ENCODE measurements at regions not wholly inside any gene's neighbourhood (a gene's known extent, or its start where the extent isn't known, plus 50 kb on each side); places are given as distances from the start of the nearest gene placed in this dataset.

DNA sequence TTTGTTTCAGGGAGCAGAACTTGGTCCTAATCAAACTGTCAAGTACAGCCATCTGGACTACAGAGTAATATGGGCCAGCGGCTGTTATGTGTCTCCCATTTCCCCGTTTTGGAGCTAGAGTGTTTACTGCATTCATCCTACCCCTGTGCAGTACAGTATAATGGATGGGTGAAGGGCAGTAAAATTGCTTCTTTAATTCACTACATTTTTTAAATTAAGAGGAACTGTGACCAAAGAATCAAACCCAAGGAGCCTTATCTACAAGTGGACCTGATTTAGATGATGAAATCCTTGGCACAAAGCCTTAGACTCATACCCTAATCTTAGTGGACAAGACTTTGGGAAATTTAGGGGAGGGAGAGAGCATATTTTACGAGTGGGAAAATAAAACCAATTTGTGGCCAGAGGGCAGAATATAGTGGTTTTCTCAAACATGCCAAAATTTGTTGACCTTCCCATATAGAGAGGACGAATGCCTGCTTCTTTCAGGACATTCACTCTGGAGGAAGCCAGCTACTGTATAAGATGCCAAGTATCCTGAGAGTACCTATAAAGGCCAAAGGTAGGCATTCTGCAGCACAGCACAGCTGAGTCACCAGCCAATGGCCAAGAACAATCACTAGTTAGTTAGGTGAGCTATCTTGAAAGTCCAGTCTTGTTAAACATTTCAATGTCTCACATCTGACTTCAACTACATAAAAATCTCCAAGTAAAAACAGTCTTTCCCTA, 253.8 kb upstream of the KCNIP4 start:
- no peaks in the 10 kb centered on the region for H3K36me3 Mint-ChIP-seq (ENCODE audit: low read depth)
- peaks cover 3% of the 10 kb centered on the region for H3K9me3 Mint-ChIP-seq
- intact Hi-C loops (cut with micrococcal nuclease) = no loop called here
- H3K27ac Mint-ChIP-seq = no peak overlapping the region
- H3K4me3 Mint-ChIP-seq = no peak overlapping the region
- H3K27me3 Mint-ChIP-seq = no peaks in the 10 kb centered on the region
- DNase-seq = no peak
- no peaks in the 10 kb centered on the region for H3K4me1 Mint-ChIP-seq

DNA sequence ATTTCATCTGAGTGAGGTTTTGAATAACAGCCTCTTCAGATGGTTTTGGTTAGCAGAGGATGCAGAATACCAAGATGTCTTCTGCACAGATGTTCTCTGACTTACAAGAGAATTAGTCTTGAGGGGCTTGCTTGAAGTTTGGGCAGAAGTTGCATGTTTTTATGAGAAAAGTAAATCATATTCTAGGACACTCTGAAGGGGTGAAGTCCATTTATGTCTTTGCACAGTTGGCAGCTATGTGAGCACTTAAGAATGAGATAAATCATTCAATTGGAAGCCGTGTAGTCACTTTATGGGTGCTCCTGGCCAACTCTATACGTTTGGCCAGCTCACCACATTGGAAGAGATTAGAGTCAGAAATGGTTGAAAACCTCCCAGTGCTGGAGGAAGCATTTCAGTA, 252.7 kb upstream of the KCNIP4 start:
- Mint-ChIP-seq H3K27me3 (no peaks in the 10 kb centered on the region), H3K9me3 (peaks cover 3% of the 10 kb centered on the region), H3K4me1 (no peaks in the 10 kb centered on the region), H3K27ac (no peak overlapping the region), H3K4me3 (no peak overlapping the region), H3K36me3 (ENCODE audit: low read depth) (no peaks in the 10 kb centered on the region)
- DNase-seq = no peak
- intact Hi-C loops (cut with micrococcal nuclease) = no loop called here

DNA sequence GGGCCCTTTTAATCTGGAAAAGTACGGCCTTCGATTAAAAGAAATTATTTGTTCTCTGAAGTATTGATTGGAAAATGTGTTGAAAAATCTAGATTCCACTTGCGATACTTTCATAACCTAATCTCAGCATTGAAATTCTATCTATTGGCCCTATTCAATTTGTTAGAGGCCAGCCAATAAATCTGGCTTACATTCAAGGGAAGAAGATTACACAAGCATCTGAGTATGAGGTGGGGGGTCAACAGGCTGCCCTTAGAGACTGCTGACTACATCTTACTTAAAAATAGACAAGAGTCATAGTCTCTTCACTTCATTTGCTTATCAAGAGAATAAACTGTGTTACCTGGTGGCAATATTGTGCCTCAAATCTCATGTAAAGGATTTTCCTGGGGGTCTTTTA, 248.0 kb upstream of the KCNIP4 start:
- DNase-seq = no peak
- intact Hi-C loops (cut with micrococcal nuclease) = no loop called here
- Mint-ChIP-seq H3K4me1 (no peaks in the 10 kb centered on the region), H3K27me3 (no peaks in the 10 kb centered on the region), H3K27ac (no peak overlapping the region), H3K4me3 (no peak overlapping the region), H3K9me3 (peaks cover 3% of the 10 kb centered on the region), H3K36me3 (ENCODE audit: low read depth) (no peaks in the 10 kb centered on the region)

DNA sequence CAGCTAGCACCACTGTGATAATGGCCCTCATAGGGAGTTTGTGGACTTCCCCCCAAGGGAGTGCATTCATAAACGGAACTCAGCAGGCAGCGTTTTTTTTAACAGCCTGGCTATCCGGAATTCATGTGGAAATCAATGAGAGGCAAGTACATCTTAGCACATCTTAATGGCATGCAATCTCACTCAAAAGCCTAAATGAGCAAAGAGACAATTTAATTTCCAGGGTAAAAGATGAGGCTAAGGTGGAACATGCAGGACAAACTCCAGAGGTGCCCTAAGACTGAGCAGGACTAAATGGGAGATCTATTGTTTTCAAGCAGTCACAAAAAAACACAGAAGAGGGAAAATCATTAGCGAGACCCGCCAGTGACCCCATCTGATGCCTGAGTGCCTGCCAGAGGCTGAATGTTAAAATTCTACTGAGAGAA, 243.5 kb upstream of the KCNIP4 start:
- H3K4me1 Mint-ChIP-seq = no peaks in the 10 kb centered on the region
- intact Hi-C loops (cut with micrococcal nuclease) = no loop called here
- no peaks in the 10 kb centered on the region for H3K9me3 Mint-ChIP-seq
- DNase-seq = no peak
- no peak overlapping the region for H3K4me3 Mint-ChIP-seq
- no peak overlapping the region for H3K27ac Mint-ChIP-seq
- H3K36me3 Mint-ChIP-seq (ENCODE audit: low read depth) = no peaks in the 10 kb centered on the region
- no peaks in the 10 kb centered on the region for H3K27me3 Mint-ChIP-seq

- intact Hi-C loops (cut with micrococcal nuclease) = no loop called here
- H3K9me3 Mint-ChIP-seq = no peaks in the 10 kb centered on the region
- H3K4me1 Mint-ChIP-seq = no peaks in the 10 kb centered on the region
These were observed 243.0 kb upstream of the KCNIP4 start for GRCh38 chr4:22191565-22191964.

GRCh38 chr4:22190855-22191254, 242.3 kb upstream of the KCNIP4 start:
- H3K27ac Mint-ChIP-seq = no peak overlapping the region

More at GRCh38 chr4:22191565-22191964, 243.0 kb upstream of the KCNIP4 start:
- Mint-ChIP-seq H3K27me3 (no peaks in the 10 kb centered on the region), H3K27ac (no peak overlapping the region), H3K36me3 (ENCODE audit: low read depth) (no peaks in the 10 kb centered on the region), H3K4me3 (no peak overlapping the region)
- DNase-seq = no peak

GRCh38 chr4:22187203-22187820, 238.7 kb upstream of the KCNIP4 start:
- no peaks in the 10 kb centered on the region for H3K27me3 Mint-ChIP-seq
- intact Hi-C loops (cut with micrococcal nuclease) = no loop called here
- no peak overlapping the region for H3K27ac Mint-ChIP-seq

More at GRCh38 chr4:22190855-22191254, 242.3 kb upstream of the KCNIP4 start:
- no peaks in the 10 kb centered on the region for H3K4me1 Mint-ChIP-seq
- no peaks in the 10 kb centered on the region for H3K36me3 Mint-ChIP-seq (ENCODE audit: low read depth)
- H3K9me3 Mint-ChIP-seq = no peaks in the 10 kb centered on the region
- H3K4me3 Mint-ChIP-seq = no peak overlapping the region
- H3K27me3 Mint-ChIP-seq = no peaks in the 10 kb centered on the region
- intact Hi-C loops (cut with micrococcal nuclease) = no loop called here
- no peak for DNase-seq

GRCh38 chr4:22181736-22182135, 233.2 kb upstream of the KCNIP4 start:
- Mint-ChIP-seq H3K27me3 (no peaks in the 10 kb centered on the region), H3K36me3 (ENCODE audit: low read depth) (no peaks in the 10 kb centered on the region), H3K4me3 (no peak overlapping the region), H3K9me3 (no peaks in the 10 kb centered on the region), H3K27ac (no peak overlapping the region), H3K4me1 (no peaks in the 10 kb centered on the region)
- intact Hi-C loops (cut with micrococcal nuclease) = no loop called here
- DNase-seq = no peak

More at GRCh38 chr4:22187203-22187820, 238.7 kb upstream of the KCNIP4 start:
- Mint-ChIP-seq H3K4me3 (no peak overlapping the region), H3K9me3 (no peaks in the 10 kb centered on the region), H3K36me3 (ENCODE audit: low read depth) (no peaks in the 10 kb centered on the region), H3K4me1 (no peaks in the 10 kb centered on the region)
- DNase-seq = no peak

- intact Hi-C loops (cut with micrococcal nuclease) = no loop called here
- DNase-seq = no peak
- Mint-ChIP-seq H3K9me3 (no peaks in the 10 kb centered on the region), H3K27me3 (no peaks in the 10 kb centered on the region), H3K4me1 (no peaks in the 10 kb centered on the region), H3K36me3 (ENCODE audit: low read depth) (no peaks in the 10 kb centered on the region), H3K27ac (no peak overlapping the region), H3K4me3 (no peak overlapping the region)
These were observed 230.7 kb upstream of the KCNIP4 start for GRCh38 chr4:22179124-22179874.

DNA sequence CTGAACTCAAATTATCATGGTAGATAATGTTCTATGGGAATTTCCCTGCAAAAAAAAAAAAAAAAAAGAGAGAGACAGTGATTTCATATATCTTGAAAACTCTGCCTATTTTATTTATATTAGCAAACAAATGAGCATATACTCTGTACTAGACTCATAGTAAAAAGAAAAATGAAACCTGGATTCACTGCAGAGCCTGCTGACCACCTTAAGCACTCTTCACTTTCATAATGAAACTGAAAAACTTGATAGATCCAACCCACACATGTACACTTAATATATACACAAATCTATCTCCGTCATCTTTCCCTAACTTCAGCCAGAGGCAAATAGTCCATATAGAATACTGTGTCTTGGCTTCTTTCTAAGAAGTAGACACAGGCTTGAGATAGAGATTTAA, 226.1 kb upstream of the KCNIP4 start:
- Mint-ChIP-seq H3K4me1 (no peaks in the 10 kb centered on the region), H3K36me3 (ENCODE audit: low read depth) (no peaks in the 10 kb centered on the region)
- intact Hi-C loops (cut with micrococcal nuclease) = no loop called here

DNA sequence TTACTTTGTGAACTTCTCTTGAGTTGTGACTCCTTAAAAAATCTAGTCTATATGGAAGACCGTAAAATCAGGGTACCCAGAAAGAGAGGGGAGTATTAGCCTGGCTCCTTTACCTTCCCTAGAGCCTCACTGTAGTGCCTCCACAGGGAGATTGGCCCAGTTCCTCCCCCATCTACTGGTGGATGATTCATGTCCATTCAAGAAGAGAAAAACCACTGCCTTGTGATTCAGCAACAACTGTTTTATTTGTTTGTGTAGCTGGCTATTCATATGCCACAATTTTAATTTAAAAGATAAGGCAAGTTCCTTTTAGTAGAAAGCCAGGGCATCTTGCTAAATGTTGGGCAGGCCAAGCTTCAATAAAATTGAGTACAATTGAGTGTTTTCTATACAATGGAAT, 221.8 kb upstream of the KCNIP4 start:
- peaks cover 3% of the 10 kb centered on the region for H3K9me3 Mint-ChIP-seq
- no peaks in the 10 kb centered on the region for H3K36me3 Mint-ChIP-seq (ENCODE audit: low read depth)
- H3K4me3 Mint-ChIP-seq = no peak overlapping the region
- no peaks in the 10 kb centered on the region for H3K4me1 Mint-ChIP-seq
- H3K27ac Mint-ChIP-seq = no peak overlapping the region
- no peaks in the 10 kb centered on the region for H3K27me3 Mint-ChIP-seq
- DNase-seq = no peak
- intact Hi-C loops (cut with micrococcal nuclease) = no loop called here

More for the DNA sequence above, 226.1 kb upstream of the KCNIP4 start:
- DNase-seq = no peak
- Mint-ChIP-seq H3K9me3 (no peaks in the 10 kb centered on the region), H3K4me3 (no peak overlapping the region), H3K27ac (no peak overlapping the region), H3K27me3 (no peaks in the 10 kb centered on the region)

GRCh38 chr4:22167201-22167600, 218.6 kb upstream of the KCNIP4 start:
- no peaks in the 10 kb centered on the region for H3K27me3 Mint-ChIP-seq
- intact Hi-C loops (cut with micrococcal nuclease) = no loop called here
- peaks cover 7% of the 10 kb centered on the region for H3K9me3 Mint-ChIP-seq

GRCh38 chr4:22162454-22162853, 213.9 kb upstream of the KCNIP4 start:
- no peaks in the 10 kb centered on the region for H3K36me3 Mint-ChIP-seq (ENCODE audit: low read depth)
- no peak overlapping the region for H3K4me3 Mint-ChIP-seq
- H3K9me3 Mint-ChIP-seq = peaks cover 8% of the 10 kb centered on the region
- no peaks in the 10 kb centered on the region for H3K27me3 Mint-ChIP-seq
- no peak overlapping the region for H3K27ac Mint-ChIP-seq
- intact Hi-C loops (cut with micrococcal nuclease) = no loop called here
- no peaks in the 10 kb centered on the region for H3K4me1 Mint-ChIP-seq
- no peak for DNase-seq

More at GRCh38 chr4:22167201-22167600, 218.6 kb upstream of the KCNIP4 start:
- H3K4me1 Mint-ChIP-seq = no peaks in the 10 kb centered on the region
- no peaks in the 10 kb centered on the region for H3K36me3 Mint-ChIP-seq (ENCODE audit: low read depth)
- H3K4me3 Mint-ChIP-seq = no peak overlapping the region
- no peak for DNase-seq
- no peak overlapping the region for H3K27ac Mint-ChIP-seq

GRCh38 chr4:22130741-22131140, 182.2 kb upstream of the KCNIP4 start:
- intact Hi-C loops (cut with micrococcal nuclease) = no loop called here
- H3K4me1 Mint-ChIP-seq = no peaks in the 10 kb centered on the region
- H3K36me3 Mint-ChIP-seq (ENCODE audit: low read depth) = no peaks in the 10 kb centered on the region
- no peak overlapping the region for H3K4me3 Mint-ChIP-seq
- H3K27me3 Mint-ChIP-seq = no peaks in the 10 kb centered on the region
- no peak overlapping the region for H3K27ac Mint-ChIP-seq
- H3K9me3 Mint-ChIP-seq = no peaks in the 10 kb centered on the region
- DNase-seq = no peak
